Tibial nerve (tissue), 3 donors: ENCODE measurements at regions not wholly inside any gene's neighbourhood (a gene's known extent, or its start where the extent isn't known, plus 50 kb on each side); places are given as distances from the start of the nearest gene placed in this dataset.
"Not testable (repeated sequence)": the region's sequence is repeated elsewhere in the genome, so short reads cannot be mapped to it uniquely, and the experiment has no call there.

ENCODE experiments used
- POLR2A ChIP-seq, 2 donors: fragments of 450-650 bp; IDR thresholded peaks; one replicate each; pipeline ENCODE4 v1.6.1; 2017; ENCODE audit warnings: antibody characterized with exemption in 2 of 2, mild to moderate bottlenecking in 2 of 2, moderate library complexity in 2 of 2
- TF ChIP-seq, protein P1 (sequence below), 5 experiments: fragments of 200-600 bp in 3 of 5; fragments of 450-650 bp in 2 of 5; sonication (generic) in 3 of 5; IDR thresholded peaks; one replicate each; pipeline ENCODE4 v1.5.1; 2016 to 2019; ENCODE audit warnings: antibody characterized with exemption in 5 of 5, mild to moderate bottlenecking in 3 of 5, moderate library complexity in 2 of 5

GRCh38 chr6:82558531-82558930 is 194.9 kb downstream of the TPBG start:
- not testable (repeated sequence) for TF ChIP-seq POLR2A (IDR thresholded peaks at IDR 0.05)
- TF ChIP-seq, protein P1, sequence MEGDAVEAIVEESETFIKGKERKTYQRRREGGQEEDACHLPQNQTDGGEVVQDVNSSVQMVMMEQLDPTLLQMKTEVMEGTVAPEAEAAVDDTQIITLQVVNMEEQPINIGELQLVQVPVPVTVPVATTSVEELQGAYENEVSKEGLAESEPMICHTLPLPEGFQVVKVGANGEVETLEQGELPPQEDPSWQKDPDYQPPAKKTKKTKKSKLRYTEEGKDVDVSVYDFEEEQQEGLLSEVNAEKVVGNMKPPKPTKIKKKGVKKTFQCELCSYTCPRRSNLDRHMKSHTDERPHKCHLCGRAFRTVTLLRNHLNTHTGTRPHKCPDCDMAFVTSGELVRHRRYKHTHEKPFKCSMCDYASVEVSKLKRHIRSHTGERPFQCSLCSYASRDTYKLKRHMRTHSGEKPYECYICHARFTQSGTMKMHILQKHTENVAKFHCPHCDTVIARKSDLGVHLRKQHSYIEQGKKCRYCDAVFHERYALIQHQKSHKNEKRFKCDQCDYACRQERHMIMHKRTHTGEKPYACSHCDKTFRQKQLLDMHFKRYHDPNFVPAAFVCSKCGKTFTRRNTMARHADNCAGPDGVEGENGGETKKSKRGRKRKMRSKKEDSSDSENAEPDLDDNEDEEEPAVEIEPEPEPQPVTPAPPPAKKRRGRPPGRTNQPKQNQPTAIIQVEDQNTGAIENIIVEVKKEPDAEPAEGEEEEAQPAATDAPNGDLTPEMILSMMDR (IDR thresholded peaks at IDR 0.05): not testable (repeated sequence)
